Glomerular visceral epithelial cell (primary cell): ENCODE measurements at regions not wholly inside any gene's neighbourhood (a gene's known extent, or its start where the extent isn't known, plus 50 kb on each side); places are given as distances from the start of the nearest gene placed in this dataset.
"Not testable (repeated sequence)": the region's sequence is repeated elsewhere in the genome, so short reads cannot be mapped to it uniquely, and the experiment has no call there.

ENCODE experiments used
- DNase-seq: peaks from one replicate; pipeline ENCODE4 v3.0.0-alpha.2; 2016; ENCODE audit errors: extremely low spot score

DNA sequence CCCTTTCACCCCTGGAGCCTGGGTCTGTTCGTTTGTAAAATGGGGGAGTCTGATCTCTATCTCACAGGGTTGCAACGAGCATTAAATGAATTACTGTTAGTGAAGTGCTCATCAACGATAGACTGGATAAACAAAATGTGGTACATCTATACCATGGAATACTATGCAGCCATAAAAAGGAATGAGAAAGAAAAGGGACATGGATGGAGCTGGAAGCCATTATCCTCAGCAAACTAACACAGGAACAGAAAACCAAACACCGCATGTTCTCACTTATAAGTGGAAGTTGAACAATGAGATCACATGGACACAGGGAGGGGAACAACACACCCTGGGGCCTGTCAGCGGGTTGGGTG is 348.0 kb upstream of the ID2 start:
- not testable (repeated sequence) for DNase-seq

DNA sequence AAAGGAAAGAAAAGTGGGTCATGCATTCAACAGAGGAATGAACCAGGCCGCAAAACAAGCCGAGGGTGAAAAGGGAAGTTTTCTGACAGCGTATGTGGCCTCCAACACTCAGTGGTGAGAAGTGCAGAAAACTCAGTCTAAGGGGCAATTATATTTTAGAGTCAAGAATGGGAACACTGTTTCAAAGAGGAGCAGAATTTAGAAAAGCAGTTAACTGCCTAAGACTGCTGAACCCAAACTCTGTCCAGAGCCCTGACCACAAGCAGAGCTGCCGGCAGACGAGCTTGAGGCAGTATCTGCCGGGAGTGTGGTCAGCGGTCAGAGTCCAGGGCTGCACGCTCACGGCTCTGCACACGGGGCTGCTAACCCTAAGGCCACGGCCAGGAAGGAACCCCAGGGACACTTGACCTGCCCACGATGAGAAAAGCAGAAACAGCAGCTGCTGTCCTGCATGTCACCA is 347.0 kb upstream of the ID2 start:
- DNase-seq, result no peak

DNA sequence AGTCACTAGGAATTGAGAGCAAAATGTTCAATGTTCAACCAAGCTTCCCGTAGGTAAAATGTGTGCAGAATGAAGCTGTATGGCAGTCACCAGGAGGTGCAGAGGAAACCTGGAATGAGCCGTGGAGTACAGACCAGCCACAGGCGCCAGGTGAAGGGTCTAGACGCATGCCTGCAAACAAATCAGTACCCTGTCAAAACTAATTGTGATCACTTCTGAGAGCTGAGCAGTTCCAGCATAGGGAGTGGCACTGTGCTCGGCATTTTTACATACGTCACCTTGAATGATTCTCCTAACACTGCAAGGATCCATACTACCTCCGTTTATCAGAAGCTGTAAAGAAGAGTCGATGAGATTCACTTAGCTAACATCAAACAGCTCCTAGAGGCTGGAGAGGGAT is 346.1 kb upstream of the ID2 start:
- DNase-seq, result no peak

DNA sequence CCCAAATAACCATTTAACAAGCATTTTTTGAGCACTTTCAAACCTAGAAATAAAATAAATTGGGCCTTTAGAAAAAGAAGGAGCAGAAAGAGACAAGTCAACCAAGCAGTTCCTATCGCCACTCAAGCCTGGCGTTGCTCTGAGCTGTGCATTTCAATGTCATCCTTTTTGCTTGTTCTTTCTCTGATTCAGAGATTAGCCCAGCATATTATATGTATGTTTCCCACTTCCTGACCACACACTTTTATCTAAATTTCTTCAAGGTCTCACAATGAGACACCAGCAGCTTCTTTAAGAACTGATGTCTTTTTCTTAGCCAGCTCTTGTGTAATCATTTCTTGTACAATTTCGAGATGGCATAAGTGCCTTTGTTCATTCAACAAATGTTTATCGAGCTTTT is 344.5 kb upstream of the ID2 start:
- DNase-seq, result no peak

DNA sequence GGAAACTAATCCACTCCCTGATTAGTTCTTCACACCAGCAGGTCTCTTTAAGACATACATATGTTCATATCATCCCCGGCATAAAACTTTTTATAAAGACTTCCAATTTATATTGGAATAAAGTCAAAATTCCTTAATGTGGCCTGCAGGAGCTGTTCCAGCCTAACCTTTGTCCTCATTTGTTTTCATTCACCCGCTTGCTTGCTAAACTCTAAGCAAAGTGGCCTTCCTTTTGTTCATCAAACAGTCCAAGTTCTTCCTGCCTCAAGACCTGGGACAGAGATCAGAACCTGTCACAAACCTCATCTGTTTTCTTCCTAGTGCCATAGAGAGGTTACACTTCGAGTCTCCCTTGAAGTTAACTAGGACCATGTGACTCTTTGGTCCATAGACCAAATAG is 339.4 kb upstream of the ID2 start:
- no peak for DNase-seq

DNA sequence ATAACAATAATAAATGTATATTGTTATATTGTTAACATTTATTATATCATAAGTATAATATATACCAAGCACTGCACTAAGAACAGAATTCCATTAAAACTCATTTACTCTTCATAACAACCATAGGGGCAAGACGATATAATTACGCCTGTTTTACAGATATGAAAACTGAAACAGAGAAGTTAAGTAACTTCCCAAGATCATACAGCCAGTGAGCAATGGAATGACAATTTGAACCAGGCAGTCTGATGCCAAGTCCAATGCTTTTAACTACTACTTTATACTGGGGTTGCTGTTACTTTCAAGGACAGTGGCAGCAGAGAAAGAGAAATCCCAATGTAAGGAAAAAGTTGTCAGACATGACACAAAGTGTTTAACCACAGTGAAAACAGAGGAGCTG is 338.8 kb upstream of the ID2 start:
- DNase-seq, result no peak

DNA sequence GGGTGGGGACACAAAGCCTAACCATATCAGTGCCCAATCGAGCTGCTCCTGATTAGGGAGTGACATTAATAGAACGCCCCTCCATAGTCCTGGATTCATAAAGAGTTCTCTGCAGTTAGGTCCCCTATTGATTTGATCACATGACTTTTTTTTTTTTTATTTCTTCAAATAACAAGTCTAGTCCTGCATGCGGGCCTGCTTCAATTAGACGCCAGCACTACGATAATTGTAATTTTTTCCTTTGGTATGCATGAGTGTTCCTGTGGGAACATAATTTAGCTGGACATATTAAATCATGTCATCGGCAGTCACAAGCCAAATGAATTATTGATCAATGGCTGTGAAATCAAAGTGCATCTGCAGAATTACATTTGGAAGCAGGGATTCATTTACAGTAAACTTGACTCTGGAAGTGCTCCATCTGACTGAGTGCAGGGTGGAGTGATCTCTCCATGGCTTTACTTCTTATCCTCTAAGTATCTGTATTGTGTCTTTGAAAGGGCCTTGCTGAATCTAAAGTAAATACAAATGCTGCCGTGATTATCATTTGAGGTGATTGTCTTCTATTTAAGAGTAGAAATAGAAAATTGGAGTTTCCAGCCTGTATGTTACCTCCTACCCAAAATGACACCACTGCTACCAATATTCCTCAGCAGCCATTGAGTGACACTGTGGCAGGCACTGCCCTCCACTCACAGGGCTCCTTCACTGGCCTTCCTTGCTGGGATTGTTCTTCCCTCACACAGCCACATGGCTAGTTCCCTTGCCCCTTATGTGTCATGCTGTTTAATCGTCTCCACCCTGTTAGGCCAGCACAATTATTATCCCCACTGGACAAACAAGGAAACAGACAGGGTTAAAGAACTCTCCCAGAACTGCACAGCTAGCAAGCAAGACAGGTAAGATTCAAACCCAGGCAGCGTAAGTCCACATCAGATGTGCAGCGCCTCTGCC is 337.4 kb upstream of the ID2 start:
- no peak for DNase-seq

DNA sequence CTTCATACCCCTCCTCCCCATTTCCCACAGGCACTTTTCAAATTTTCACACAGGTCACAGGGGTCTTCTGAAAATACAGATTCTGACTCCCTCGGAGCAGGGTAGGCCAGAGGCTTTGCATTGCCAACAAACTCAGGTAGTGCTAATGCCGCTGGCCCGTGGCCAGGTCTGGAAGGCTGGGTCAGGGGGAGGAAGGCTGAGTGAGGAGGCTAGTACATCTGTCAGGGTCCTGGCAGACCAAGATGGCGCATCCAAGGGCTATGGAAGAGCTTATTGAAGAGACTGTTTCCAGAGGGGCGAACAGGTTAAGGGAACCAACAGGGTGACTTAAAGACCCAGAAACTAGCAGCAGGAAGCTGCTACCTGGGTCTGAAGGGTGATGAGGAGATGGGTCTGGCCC is 336.7 kb upstream of the ID2 start:
- no peak for DNase-seq

DNA sequence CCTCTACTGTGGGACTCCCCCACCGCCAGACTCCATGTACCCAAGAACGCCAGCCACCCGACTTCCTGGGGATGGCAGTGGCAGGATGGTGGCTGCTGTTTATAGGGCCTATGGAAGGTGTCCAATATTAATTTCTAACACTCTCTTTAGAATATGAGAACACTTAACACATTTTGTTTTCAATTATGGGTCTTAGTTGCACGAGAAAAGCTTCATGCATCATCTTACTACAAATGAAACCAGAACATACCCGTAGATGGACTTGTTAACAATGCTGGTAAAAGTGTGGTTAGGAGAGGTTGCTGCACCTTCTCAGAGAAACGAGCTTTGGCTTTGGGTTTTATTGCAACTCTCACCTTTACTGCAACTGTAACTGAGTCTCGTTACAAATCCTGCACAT is 335.6 kb upstream of the ID2 start:
- DNase-seq, result no peak

DNA sequence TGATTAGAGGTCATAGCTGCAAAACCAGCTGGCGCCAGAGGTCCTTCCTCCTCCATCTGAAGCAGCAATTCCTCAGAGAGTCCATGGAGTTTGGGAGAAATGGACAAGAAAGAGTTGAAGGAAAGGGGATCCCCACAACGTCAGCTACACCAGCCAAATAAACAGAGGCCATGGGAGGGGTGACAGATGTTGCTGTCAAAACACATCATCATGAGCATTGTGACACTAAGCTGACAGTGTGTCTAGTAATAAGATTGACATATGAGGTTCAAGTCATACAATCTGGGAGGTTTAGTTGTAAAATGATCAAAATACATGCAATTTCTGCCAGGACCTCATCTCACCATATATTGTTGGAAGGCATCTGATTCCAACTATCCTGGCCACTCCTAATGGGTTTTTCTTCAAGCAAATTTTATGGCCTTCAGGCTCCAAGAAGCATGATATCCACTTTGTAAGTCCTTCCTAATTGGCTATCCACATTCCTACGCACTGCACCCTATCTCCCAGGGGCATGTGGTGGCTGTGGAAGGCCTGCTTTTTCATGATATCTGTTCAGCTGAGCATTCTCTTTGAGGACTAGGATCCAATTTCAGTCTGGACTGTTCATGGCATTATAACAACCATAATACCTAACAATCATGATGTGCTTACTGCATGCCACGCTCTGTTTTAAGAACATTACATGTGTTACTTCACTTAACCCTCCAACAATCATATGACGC is 335.0 kb upstream of the ID2 start:
- no peak for DNase-seq

DNA sequence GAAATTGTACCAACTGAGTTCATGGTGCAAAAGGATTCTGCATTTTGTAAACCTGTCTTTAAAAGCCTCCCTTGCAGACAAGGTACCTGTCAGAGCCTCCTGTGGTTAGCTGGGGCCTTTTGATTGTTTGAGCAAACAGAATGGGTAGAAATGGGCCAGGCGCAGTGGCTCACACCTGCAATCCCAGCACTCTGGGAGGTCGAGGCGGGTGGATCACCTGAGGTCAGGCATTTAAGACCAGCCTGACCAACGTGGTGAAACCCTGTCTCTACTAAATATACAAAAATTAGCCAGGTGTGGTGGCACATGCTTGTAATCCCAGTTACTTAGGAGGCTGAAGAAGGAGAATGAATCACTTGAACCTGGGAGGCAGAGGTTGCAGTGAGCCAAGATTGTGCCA is 332.9 kb upstream of the ID2 start:
- not testable (repeated sequence) for DNase-seq

DNA sequence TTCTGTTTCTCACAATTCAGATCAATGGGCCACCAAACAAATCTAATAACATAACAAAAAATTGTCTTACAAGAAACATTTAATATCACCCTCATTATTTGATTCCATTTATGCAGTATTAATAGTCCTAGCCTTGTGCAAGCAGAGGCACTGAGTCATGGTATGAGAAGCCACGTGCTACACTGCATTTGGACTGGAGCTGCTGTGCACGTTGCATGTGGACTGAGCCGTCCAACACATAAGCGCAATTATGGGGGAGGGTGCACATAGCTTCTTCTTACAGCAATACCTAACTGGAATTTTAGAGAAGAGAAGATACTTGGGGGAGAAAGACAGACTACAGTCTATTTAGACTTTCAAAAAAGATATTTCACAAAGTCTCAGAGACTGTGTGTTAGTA is 329.6 kb upstream of the ID2 start:
- no peak for DNase-seq

DNA sequence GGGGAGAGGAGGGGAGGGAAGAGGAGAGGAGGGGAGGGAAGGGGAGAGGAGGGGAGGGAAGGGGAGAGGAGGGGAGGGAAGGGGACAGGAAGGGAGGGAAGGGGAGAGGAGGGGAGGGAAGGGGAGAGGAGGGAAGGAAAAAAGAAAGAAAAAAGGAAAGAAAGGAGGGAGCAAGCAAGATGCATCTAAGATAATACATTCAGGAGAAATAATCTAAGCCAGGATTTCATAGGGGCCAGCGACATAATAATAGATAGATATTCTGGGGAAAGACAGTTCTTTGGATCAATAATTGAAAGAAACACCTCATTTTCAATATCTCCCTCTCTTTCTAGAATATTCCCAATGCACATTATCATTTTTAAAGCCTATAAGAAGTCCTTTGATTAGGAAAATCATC is 328.9 kb upstream of the ID2 start:
- no peak for DNase-seq

DNA sequence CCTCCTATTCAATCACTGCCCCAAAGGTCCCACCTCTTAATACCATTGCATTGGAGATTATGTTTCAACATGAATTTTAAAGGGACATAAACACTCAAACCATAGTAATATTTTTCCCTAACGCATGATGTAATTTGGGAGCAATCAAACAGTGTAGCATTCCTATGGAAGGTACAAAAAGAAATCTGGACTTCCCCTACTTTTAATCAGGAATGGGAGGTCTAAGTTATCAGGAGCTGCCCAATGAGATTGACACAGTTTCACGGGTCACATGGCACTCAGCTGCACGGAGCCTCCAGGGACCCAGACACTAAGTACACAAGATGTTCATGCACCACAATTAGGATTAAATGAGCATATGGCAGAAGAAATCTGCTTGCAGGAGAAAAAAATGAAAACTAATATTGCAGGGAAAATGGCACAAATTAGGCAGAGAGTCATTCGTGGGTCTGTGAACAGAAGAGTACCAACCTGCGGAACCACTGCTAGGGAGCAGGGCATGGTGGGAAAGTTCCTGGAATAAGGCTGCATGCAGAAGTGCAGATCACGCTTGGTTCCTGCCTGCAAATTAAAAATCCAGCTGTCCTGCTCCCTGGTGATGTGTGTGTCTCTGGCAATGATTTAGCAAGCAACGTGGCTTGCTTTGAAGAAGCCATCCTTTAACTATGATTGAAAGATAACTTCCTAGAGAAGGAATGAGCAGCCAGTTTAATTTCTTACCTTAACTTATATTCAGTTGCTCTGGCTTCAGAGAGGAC is 326.6 kb upstream of the ID2 start:
- DNase-seq, result no peak

DNA sequence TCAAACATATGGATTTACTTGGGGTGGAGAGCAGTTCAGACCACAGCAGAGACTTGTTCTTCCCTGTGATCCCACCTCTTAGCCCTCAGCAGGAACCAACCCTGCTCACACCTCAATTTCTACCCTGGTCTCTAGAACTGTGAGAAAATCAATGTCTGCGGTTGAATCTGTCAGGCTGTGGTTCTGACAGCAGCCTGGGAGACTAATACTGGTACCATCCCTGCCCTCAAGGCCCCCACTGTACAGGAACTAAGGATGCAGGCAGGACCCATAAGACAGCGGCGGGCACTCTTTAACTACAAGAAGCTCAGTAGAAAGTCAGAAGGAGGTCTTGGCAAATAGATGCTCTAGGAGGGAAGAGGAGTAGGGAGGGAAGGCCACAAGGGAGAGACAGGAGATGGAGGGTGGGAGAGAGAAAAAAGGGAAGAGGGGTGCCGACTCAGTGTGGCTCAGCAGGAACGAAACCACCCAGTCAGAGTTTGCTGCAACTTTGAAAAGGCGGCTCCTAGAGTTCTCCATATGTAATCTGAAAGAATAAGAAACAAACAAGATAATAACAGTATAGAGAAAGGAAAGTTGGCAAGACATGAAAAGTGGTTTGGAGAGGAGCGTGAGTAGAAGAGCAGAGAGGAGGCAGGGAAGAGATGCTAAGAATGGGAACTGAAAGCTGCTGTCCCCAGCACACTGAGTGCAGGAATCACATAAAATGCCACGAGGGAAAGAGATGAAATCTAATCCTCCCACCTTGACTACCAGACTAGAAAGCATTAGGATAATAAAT is 323.9 kb upstream of the ID2 start:
- DNase-seq, result no peak

DNA sequence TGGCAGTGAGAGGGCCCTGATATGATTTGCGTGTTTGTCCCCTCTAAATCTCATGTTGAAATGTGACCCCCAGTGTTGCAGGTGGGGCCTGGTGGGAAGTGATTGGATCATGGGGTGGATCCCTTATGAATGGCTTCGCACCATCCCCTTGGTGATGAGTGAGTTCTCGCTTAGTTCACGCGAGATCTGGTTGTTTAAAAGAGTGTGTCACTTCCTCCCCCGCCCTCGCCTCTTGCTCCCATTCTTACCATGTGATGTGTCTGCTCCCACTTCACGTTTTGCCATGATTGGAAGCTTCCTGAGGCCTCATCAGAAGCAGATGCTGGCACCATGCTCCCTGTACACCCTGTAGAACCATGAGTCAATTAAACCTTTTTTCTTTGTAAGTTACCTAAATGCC is 319.9 kb upstream of the ID2 start:
- DNase-seq, result no peak

DNA sequence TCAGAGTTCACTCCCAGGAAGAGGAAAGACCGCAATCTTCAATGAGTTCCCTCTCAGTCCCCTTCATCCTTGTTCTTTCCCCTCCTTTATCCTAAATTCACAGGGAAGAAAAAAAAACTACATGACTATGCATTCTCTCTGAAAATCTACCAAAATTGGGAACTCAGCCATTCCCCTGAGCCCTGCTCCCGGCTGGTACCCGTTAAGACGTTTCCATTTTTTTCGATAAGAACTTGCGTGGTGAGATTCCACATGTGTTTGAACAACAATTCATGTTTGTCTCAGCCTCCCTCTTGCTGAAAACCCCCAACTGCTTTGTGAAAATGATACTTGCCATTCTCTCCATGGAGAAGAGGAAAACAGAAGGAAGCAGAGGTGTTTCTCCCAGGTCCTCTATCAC is 318.7 kb upstream of the ID2 start:
- no peak for DNase-seq

DNA sequence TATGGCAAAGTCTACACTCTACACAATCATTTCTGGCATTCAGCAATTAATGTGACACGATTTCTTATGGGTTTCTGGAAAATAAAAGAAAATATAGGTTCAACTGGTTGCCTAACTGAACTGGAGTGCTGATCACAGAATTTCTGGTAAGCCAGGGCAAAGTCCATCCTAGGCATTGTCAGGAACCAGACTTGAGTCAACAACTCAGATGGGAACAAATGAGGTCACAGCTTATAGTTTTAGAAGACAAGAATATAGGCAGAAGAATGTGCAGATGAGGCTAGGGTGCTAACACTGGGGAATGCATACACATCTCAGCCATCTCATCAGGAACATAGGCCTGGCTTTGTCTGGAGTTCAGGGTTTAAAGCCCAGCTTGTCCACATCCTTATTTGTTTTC is 317.2 kb upstream of the ID2 start:
- no peak for DNase-seq

DNA sequence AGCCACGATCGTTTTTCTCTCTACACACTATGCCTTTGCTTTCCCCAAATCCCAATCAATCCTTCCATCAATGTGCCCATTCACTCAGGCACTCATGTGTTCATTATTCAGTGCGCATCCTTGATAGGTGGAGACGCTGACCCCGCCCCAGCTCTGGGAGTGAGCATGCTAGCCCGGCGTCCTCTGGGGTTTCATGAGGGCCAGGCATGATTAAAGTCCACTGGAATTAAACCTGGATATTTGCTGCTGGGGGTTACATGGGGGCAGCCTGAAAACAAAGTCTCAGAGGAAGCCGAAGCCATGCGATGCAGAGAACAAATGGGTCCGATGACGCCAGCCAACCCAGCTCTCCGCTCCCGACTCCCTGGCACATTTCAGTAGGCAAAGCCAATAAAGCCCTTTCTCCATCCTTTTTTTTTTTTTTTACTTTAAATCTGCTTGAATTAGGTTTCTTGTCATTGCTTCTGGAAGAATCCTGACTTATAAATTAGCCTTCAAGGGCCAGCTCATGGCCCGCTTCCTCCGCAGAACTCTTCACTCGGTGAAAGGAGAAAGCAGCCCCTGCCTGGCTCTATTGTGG is 316.4 kb upstream of the ID2 start:
- no peak for DNase-seq

DNA sequence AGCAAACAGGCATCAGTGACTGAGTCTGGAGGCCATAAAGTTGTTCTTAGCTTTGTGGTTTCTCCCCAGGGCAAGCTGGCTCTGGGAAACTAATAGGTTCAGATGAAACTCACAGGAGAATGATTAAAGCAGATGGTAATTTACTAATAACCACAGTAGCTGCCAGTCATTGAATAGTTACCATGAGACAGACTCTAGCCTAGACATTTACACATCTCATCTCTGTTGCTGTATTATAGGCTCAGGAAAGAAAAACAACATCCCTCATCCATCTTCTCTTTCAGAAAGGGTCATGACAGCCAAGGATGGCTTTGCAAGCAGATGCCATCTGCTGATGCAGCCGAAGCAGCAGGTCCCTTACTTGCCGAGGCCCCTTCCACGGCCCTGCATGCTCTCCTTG is 314.0 kb upstream of the ID2 start:
- DNase-seq, result no peak

DNA sequence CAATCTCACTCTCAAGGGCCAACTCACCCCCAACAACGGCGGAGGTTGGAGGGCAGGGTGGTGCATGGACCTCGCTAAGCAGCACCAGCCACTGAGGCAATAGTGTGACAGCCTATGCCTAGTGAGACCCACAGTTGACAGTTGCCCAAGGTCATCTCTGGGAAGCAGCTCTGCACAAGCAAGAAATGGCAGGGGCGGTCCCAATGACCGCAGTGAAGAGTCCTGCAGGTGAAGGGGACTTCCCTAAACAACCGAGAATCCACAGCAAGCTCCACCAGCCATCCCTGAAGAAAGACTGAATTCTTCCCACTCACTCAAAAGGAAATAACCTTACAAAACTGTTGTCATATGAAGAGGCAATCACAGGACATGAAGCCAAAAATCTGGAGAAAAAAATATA is 313.4 kb upstream of the ID2 start:
- no peak for DNase-seq
